NCI-H2029 (cell line): ENCODE measurements at regions not wholly inside any gene's neighbourhood (a gene's known extent, or its start where the extent isn't known, plus 50 kb on each side); places are given as distances from the start of the nearest gene placed in this dataset.

Source experiments
- DNase-seq: peaks from one replicate; lab custom pipeline; 2025; lab: John Stamatoyannopoulos, UW

GRCh38 chr14:100638211-100638855 lies 51.1 kb upstream of the BEGAIN start:
- no peak for DNase-seq

- DNase-seq, result no peak
These were observed 52.1 kb upstream of the BEGAIN start for GRCh38 chr14:100639280-100639679.

DNA sequence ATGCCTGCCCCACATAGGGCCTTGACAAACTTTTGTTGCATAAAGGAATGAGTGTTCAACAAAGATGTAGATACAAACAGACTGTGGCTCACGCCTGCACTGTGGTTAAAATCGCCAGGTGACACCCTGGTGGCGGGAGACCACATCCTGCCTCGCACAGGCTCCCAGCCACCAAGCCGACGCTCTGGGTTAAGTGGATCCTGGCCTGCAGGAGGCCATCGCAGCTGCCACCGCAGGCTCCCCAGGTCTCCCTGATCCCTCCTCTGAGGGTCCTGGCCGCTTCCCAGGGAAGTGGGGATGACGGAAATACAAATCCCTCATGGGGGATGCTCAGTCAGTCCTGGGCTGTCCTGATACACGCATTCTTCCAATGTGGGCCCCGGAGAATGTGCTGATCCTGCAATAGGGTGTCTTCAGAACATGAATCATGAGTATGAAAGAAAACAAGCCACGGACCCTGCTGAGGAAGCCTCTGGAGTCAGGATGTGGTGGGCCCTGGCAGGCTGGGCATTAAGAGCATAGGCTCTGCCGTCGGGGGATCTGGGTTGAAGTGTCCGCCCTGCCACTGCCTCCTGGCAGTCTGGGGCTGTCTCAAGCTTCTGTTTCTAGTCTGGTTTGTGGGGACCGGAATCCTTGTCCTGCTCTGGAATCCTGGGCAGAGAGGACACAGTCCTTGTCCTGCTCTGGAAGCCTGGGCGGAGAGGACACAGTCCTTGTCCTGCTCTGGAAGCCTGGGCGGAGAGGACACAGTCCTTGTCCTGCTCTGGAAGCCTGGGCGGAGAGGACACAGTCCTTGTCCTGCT lies 53.5 kb upstream of the BEGAIN start:
- no peak for DNase-seq

GRCh38 chr14:100641274-100641860 lies 54.1 kb upstream of the BEGAIN start:
- no peak for DNase-seq

- no peak for DNase-seq
These were observed 56.2 kb upstream of the BEGAIN start for GRCh38 chr14:100643426-100643825.

GRCh38 chr14:100644383-100644782 lies 57.2 kb upstream of the BEGAIN start:
- no peak for DNase-seq

- no peak for DNase-seq
These were observed 57.6 kb upstream of the BEGAIN start for GRCh38 chr14:100644784-100645183.

DNA sequence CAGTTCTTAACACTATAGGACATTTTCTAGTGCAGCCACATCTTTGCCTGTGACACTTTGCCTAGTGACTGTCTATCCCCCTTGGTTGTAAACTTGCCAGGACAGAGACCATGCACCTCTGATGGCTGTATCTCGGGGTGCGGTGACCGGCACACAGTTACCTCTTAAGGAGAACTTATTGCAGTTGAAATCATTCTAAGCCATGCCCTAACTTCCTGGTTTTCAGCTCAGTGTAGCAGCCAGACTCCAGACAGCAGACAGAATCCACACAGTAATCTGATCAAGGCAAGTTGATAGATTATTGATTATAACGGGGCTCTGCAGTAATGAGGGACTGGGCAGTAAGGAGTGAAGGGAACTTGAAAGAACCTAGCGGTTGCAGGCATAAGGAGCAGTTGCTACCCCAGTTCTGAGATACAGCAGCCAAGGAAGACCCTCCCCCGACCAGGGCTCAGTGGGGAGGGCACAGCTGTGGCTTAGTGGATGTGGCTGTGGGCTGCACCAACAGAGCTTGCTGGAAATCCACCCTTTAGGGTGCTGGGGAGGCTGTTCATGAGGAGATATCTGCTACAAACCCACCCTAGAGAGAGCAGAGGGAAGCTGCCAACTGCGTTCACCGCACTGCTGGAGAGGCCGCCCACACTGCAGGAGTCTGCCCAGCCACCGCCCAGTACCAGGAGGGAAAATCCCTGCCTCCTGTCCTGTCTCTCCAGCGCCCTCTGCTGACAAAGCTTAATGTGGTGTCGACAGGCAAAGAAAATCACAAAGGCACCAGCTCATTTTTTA lies 58.2 kb upstream of the BEGAIN start:
- DNase-seq, result peak; percentile 52

DNA sequence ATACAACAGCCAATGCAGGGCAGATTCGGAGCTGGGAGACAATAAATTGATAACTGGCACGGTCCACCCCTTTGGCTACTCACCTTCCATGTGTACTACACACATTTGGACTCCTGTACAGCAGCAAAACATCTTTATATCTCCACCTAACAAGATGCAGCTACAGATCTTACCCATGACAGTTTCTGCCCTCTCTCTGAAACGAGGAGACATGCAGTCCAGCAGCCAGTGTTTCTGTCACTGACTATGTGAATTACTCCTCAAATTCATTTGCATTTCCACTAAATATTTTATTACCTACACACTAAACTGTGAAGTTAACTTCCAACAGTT lies 58.7 kb upstream of the BEGAIN start:
- no peak for DNase-seq

DNA sequence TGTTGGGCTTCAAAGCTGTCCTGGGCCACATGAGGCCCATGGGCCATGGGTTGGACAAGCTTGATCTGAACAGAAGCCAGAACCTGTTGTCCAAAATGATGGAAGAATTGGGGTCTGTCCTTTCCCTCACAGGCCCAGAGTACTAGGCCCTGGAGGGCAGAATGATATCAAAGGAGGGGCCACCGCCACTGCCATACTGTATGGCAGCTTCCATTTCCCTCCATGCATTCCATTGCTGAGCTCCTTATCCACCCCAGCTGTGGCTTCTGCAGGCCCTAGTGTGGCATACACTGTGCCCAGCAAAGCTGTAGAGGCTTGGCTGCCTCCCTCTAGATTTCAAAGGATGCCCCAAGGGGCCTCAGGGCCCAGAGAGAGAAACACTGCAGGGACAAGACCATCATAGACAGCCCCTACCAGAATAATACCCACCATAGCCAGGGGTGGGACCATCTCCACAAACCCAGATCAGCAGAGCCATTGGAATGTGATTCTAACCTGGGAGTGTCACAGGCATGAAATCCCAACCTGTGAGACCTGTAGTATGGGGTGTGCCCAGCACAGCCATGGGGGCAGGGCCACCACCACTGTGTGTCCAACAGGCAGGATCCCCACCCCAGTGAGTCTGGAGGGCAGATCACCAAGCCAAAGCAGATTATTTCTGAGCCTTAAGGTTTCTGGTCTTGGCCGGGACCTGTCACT lies 61.4 kb upstream of the BEGAIN start:
- no peak for DNase-seq

DNA sequence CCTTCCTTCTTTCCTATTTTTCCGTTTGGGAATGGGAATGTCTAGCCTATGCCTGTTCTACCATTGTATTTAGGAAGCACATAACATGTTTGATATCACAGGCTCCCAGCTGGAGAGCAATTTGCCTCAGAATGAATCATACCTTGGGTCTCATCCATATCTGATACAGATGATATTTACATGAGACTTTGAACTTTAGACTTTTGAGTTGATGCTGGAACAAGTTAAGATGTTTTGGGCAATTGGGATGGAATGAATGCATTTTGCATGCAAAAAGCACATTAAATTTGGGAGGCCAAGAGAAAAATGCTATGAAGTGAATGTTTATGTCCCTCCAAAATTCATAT lies 61.9 kb upstream of the BEGAIN start:
- DNase-seq, result no peak

GRCh38 chr14:100651999-100652508 lies 64.8 kb upstream of the BEGAIN start:
- no peak for DNase-seq

GRCh38 chr14:100652744-100653143 lies 65.5 kb upstream of the BEGAIN start:
- DNase-seq, result no peak

GRCh38 chr14:100653409-100653808 lies 66.2 kb upstream of the BEGAIN start:
- no peak for DNase-seq

DNA sequence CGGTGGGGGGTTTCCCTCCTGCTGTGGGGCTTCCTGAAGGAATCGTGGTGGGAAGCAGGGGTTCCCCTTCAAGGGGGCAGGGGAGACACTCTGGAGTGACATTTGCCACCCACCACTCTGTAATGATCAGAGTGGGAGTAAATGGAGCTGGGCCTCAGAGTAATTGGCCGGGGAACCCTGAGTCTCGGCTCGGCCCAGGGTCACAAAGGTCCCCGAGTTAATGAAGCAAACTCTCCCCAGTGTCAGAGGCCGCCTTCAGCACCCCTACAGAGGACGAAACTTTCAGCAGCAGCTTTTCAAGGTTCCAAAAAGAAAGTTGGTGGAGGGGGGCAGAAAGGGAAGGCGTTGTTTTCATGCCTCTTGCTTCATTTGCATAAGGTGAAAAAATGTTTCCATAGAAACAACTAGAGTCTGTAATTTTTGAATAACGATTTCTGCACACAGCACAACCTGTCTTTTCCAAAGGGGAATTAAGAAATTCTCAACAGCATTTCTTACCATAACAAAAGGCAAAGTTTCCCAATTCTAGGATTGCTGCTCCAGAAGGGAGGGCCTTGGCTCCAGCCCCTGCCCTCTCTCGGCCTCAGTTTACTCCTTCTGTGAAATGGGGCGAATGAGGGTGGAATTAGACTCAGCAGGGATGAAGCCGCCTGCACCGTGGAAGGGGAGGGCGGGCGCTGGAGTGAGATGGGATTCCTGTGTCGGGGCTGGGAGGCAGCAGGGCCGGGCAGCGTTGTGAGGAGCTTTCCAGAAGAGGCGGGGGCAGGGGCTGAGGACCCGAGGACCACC lies 67.0 kb upstream of the BEGAIN start:
- DNase-seq, result no peak

DNA sequence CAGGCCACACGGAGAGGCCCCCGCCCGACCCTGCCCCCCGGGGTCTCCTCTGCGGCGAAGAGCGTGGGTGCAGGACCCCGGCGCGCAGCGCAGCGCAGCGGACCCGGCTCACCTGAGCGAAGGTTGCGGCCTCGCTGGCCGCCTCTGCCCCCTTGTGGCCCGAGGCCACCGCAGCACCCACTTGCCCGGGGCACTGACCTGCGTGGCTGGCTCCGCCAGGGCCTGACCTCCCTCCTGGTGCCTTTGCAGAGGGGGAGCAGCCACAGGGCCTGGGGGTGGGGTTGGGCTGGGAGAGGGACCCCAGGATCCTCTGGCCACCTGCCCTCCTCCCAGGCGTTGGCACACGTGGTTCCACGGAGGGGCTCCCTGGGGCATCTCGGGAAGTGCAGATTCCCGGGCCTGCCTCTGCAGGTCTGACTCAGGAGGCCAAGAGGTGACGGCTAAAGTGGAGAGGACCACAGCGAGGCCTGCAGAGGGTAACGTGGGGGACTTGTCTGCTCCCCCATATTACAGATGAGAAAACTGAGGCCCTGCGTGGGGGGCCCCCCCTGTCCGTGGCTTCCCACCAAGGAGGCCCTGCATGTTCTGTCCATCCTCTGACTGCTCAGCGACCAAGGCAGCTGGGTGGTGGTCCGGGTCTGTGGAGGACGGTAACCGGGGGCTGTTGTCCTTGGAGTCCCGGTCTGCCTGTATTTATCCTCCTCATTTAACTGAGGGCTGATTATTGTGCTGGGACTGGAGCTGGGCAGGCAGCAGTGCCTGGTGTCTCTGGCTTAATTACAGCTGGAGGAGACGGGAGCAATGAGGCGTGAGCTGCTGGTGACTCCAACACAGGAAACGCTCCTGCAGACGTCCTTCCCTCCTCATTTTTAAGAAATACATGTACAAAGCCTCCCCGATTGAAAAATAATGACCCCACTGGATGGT lies 67.9 kb upstream of the BEGAIN start:
- no peak for DNase-seq

DNA sequence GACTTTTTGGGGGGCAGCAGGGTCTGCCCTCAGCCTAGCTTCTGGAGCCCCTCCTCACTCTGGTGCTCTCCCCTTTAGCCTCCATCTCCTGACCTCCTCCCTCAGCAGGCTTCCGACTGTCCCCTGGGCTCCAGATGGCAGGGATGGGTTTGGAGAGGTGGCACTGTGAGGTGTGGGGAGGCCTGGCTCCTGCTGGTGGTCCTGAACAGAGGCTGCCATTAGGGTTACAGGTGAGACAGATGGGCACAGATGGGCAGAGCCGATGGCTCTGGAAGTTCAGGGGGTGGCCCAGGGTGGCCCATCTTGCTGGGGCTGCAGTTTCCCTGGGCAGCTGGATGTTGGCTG lies 68.5 kb upstream of the BEGAIN start:
- no peak for DNase-seq

DNA sequence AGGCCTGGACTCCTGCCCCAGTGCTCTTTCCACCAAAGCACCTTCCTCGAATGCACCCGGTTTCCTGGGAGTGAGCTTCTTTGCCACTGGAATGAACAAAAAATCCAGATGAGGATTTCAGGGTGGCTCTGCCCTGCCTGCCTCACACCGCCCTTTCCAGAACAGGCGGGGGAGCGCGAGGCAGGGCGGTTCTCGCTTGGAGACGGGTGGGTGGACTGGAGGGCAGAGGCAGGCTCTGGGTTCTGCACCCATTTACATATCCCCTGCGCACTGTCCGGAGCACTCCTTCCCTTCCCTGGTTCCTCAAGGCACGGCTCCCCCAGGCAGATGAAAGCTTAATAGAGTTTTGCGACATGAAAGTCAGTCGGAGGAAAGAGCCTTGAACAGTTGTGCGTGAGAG lies 69.7 kb upstream of the DLK1 start:
- DNase-seq, result no peak

DNA sequence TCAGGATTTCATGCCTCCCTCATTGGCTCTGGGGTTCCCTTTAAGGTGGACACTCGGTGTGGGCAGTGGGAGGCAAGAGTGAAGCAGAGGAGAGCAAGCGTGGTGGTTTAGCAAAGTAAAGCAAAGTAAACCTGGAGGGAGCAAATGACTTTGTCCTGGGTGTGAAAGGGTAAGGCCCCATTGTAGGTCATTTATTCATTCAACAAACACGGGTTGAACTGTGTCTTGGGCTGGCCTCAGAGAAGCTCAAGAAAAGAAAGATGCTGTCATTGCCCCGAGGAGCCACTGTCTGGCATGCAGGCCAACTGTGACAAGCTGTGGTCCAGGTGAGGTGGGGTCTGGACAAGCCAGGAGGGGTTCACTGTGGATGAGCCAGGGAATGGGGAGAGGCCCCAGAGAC lies 68.9 kb upstream of the DLK1 start:
- DNase-seq, result no peak
